Psoas muscle (tissue), 7 donors: ENCODE measurements at regions not wholly inside any gene's neighbourhood (a gene's known extent, or its start where the extent isn't known, plus 50 kb on each side); places are given as distances from the start of the nearest gene placed in this dataset.

Experiments used
- ATAC-seq, 4 donors: fragments of 200-7000 bp; cut with Tn5 transposase; one replicate each; pipeline ENCODE4 v1.9.1; 2020; ENCODE audit warnings: moderate library complexity in 3 of 4, mild to moderate bottlenecking in 2 of 4
- DNase-seq, 2 donors: peaks; one replicate each; pipeline ENCODE4 v3.0.0-alpha.2; 2020
- H3K27ac ChIP-seq: fragments of 200-600 bp; one replicate; pipeline ENCODE4 v1.8.0; 2022
- H3K27me3 ChIP-seq, 3 donors: fragments of 200-600 bp in 1 of 3; one replicate each; pipeline versions ENCODE4 v1.6.1 to v1.8.0; 2013 to 2022; ENCODE audit warnings: low read length in 2 of 3, mild to moderate bottlenecking in 2 of 3, moderate library complexity in 1 of 3; ENCODE audit not compliant: insufficient read depth in 3 of 3
- H3K36me3 ChIP-seq, 2 donors: fragments of 200-600 bp in 1 of 2; one replicate each; pipeline versions ENCODE4 v1.6.1 to v1.8.0; 2013 to 2022; ENCODE audit warnings: low read depth in 1 of 2, mild to moderate bottlenecking in 1 of 2, moderate library complexity in 1 of 2; ENCODE audit not compliant: insufficient read depth in 1 of 2
- H3K4me1 ChIP-seq: fragments of 200-600 bp; one replicate; pipeline ENCODE4 v1.8.0; 2022
- H3K4me3 ChIP-seq: fragments of 200-600 bp; one replicate; pipeline ENCODE4 v1.8.0; 2022; ENCODE audit warnings: mild to moderate bottlenecking
- H3K9me3 ChIP-seq: fragments of 200-600 bp; one replicate; pipeline ENCODE4 v1.8.0; 2022
- WGBS, 3 donors: extraction: QIAGEN DNeasy Blood & Tissue Kit; methylation state at CpG; one replicate each; pipeline versions ENCODE4 v1.1.6 to v1.1.7; 2013; 5-methylcytosine and 5-hydroxymethylcytosine counted together
- intact Hi-C, 2 donors: fragments of 100-400 bp; cut with DNase I; formaldehyde crosslinking; loops; one replicate each; pipeline versions ENCODE4 v1.11.0 to v1.14.2; 2022
- TF ChIP-seq, protein P1 (sequence below): fragments of 200-600 bp; IDR thresholded peaks from one replicate; pipeline ENCODE4 v1.8.0; 2022; ENCODE audit warnings: antibody characterized with exemption
- donor health status: healthy with polysubstance abuse.
- donor health status: DM: no; HTN: no; CAD: no; lungs with moderate emphysema.
- donor health status: Bipolar disorder and iron deficiency.
- donor health status: healthy.
- donor health status: DM: yes; HTN: yes; CAD: no.
- donor health status: DM: no; HTN: no; CAD: no.
- donor health status: DM: yes; HTN: yes; CAD: no.

DNA sequence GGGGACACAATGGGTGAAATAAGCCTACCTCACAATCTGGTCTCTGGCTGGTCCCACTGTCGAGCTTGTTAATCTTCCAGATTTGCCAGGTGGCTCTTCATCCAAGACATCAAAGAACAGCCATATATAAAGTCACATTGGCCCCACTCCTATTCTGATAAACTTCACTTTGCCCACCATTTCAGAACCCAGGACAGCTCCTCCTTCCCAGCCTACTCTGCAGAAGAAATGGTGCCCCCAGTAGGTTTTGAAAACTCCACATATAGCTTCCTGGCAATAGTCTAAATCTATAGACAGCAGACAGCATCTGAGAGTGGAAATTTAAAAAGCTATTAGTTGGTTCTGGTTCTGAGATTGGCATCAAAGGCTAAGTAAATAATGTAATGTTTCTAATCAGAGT, 143.1 kb upstream of the PCSK2 start:
- ATAC-seq (no peak), DNase-seq (no peak)
- Histone ChIP-seq H3K36me3 (no peaks in the 10 kb centered on the region), H3K9me3 (no peaks in the 10 kb centered on the region), H3K27me3 (no peaks in the 10 kb centered on the region), H3K4me1 (no peaks in the 10 kb centered on the region), H3K27ac (no peak overlapping the region), H3K4me3 (no peak overlapping the region)
- intact Hi-C loops = no loop called here
- TF ChIP-seq, protein P1, sequence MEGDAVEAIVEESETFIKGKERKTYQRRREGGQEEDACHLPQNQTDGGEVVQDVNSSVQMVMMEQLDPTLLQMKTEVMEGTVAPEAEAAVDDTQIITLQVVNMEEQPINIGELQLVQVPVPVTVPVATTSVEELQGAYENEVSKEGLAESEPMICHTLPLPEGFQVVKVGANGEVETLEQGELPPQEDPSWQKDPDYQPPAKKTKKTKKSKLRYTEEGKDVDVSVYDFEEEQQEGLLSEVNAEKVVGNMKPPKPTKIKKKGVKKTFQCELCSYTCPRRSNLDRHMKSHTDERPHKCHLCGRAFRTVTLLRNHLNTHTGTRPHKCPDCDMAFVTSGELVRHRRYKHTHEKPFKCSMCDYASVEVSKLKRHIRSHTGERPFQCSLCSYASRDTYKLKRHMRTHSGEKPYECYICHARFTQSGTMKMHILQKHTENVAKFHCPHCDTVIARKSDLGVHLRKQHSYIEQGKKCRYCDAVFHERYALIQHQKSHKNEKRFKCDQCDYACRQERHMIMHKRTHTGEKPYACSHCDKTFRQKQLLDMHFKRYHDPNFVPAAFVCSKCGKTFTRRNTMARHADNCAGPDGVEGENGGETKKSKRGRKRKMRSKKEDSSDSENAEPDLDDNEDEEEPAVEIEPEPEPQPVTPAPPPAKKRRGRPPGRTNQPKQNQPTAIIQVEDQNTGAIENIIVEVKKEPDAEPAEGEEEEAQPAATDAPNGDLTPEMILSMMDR = no peak
- 40 to 70% (median 41%) methylated on average over 1 of the region's 1 CpG for WGBS, 3 donors

DNA sequence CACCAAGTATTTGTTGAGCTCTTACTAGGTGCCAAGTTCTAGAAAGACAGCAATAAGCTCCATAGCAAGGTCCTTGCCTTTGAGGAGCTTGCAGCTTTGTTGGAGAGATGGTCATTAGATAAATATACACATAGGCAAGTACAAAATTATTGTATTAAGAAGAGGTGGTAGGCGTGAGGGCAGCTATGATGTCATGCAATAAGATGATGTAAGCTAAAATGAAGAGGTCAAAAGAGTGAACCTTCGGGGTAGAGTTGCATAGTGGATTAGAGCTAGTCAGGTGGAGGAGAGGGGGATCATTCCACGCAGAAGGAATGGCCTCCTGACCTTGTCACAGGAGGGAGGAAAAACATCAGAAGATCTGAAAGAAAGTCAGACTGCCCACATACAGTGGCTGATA, 141.9 kb upstream of the PCSK2 start:
- 53 to 67% (median 60%) methylated on average over 3 of the region's 3 CpGs for WGBS, 3 donors
- Histone ChIP-seq H3K36me3 (no peaks in the 10 kb centered on the region), H3K27ac (no peak overlapping the region), H3K9me3 (no peaks in the 10 kb centered on the region), H3K4me3 (no peak overlapping the region), H3K4me1 (no peaks in the 10 kb centered on the region), H3K27me3 (no peaks in the 10 kb centered on the region)
- no peak for DNase-seq
- intact Hi-C loops = no loop called here
- ATAC-seq = no peak
- TF ChIP-seq, protein P1 = no peak

DNA sequence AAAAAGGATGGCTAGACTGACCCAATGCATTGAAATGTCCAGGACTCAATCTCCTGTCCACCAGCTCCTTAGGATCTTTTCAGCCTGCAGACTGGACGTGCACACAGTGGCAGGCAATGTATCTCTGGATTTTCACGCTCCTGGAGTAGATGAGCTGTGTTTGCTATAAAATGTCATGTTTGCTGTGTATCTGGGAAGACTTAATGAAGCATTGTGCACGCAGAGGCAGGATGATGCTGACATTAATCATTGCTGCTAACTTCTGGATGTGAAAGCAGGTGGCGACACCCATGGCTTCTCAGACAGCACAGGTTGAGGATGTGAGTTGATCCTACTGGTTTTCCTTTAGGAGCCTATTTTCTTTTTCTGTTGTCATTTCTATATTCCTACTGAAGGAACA, 133.1 kb upstream of the PCSK2 start:
- Histone ChIP-seq H3K9me3 (no peaks in the 10 kb centered on the region), H3K4me3 (no peak overlapping the region), H3K36me3 (no peaks in the 10 kb centered on the region), H3K4me1 (no peaks in the 10 kb centered on the region), H3K27me3 (no peaks in the 10 kb centered on the region), H3K27ac (no peak overlapping the region)
- 69 to 73% (median 71%) methylated on average over 4 of the region's 4 CpGs for WGBS, 3 donors
- ATAC-seq = no peak
- no peak for DNase-seq
- intact Hi-C loops = no loop called here
- TF ChIP-seq, protein P1 = no peak

- ATAC-seq (no peak), DNase-seq (no peak)
- 53 to 62% (median 55%) methylated on average over 4 of the region's 4 CpGs for WGBS, 3 donors
- TF ChIP-seq, protein P1 = no peak
- intact Hi-C loops = no loop called here
- no peaks in the 10 kb centered on the region for H3K36me3 ChIP-seq
- H3K4me1 ChIP-seq = no peaks in the 10 kb centered on the region
- no peaks in the 10 kb centered on the region for H3K9me3 ChIP-seq
- H3K27ac ChIP-seq = no peak overlapping the region
- no peak overlapping the region for H3K4me3 ChIP-seq
- no peaks in the 10 kb centered on the region for H3K27me3 ChIP-seq
These were observed 129.2 kb upstream of the PCSK2 start for GRCh38 chr20:17097603-17098002.

DNA sequence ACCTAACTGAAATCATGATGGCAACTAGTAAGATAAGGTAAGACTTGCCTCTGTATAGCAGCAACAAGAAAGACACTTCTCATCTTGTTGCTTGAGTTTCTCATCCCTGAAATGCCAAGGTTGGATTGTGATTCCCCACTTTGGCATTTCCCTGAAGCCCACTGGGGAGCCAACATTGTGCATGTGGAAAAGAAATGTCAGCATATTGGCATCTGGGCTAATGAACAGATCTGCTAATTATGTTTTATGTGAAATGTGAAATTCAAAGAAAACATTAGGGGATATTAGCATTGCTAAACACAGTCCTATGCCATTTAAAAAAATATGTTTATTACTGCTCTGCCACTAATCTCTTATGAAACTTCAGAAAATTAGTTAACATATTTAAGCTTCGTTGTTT, 126.3 kb upstream of the PCSK2 start:
- Histone ChIP-seq H3K4me1 (no peaks in the 10 kb centered on the region), H3K27ac (no peak overlapping the region), H3K27me3 (no peaks in the 10 kb centered on the region), H3K36me3 (no peaks in the 10 kb centered on the region), H3K9me3 (no peaks in the 10 kb centered on the region), H3K4me3 (no peak overlapping the region)
- TF ChIP-seq, protein P1 = no peak
- intact Hi-C loops = no loop called here
- ATAC-seq (no peak), DNase-seq (no peak)
- WGBS, 3 donors = 68 to 79% (median 76%) methylated on average over 1 of the region's 1 CpG
